DMS153 (cell line): ENCODE measurements at regions not wholly inside any gene's neighbourhood (a gene's known extent, or its start where the extent isn't known, plus 50 kb on each side); places are given as distances from the start of the nearest gene placed in this dataset.

Source experiments
- DNase-seq: peaks from one replicate; lab custom pipeline; 2025; lab: John Stamatoyannopoulos, UW

DNA sequence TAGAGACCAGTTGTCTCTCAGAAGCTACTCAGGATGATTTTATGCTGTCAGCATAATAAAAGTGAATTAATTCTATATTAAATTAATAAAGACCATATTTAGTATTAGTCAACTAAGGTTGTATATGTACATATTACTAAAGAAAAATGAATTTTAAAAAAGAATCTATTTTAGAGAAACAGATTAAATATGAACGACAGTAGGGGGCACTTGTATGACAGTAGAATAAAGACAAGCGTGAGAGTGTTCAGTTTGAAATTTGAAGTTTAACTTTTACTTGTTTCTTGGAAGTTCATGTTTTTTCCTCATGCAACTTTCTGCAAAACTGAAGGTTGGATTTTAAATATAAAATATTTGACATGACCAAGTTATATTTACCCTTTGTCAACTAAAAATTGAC is 67.9 kb upstream of the MACF1 start:
- no peak for DNase-seq

GRCh38 chr1:39139723-39140360 is 64.7 kb upstream of the MACF1 start:
- DNase-seq: no peak

DNA sequence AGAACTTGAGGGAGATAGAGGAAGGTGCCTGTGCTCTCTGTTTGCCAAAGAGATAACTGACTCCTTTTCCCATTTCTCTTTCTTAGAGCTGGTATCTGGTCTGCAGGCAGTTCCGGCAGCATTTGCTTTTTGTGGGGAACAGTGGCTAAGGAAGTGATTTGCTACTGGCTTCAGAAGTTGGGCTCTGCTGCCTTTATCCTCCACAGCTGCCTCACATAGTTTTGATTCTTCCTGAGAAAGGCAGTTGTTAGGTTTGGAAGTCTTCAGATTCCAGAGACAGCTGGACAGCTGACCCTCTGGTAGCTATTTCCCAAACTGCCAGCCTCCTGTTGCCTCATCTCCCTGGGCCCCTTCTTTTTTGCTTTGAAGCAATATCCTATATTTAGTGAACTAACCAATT is 62.6 kb upstream of the MACF1 start:
- no peak for DNase-seq

GRCh38 chr1:39142401-39143060 is 62.0 kb upstream of the MACF1 start:
- peak; percentile 89 for DNase-seq

DNA sequence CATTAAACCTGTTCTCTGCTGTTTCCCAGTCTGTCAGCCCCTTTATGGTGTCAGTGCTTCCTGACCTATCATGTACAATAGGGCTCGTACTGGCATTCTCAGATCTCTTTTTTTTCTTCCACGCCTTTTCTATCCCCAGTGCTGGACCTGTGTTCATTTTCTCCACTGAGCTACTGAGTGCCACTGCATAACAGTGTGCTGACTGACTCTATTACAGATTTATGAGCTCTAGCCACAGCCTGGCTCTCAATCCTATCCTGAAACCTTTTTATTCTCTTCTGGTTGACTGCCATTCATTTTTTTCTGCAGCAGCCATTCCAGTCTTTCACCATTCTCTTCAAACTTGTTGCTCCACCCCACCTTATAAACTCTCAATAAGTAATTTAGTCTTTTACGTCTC is 59.6 kb upstream of the MACF1 start:
- DNase-seq: no peak

DNA sequence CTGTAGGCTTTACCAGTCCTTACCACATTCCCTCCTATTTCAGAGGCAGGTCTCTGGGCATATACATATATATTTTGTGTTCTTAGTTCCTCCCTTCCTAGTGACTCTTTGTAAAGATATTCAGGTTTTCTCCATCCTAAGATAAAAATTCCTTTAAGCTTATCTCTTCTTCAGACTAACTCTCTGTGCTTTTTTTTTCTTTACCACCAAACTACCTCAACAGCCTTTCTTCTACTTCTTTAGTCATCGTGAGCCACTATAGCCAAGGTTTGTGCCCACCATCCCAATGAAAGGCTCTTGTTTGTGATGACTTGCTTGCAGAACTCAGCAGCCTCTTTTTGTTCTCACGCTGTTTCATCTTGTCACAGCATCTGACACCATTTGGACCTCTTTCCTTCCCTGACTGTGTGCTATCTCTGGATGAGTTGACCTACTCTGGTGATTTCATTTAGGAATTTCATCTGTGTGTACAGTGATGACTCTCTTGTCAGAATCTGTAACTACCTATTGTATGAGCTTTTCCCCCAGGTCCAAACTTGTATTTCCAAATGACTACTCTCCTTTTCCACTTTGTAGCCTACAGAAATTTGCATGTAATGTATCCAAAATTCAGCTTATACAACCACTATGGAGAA is 59.0 kb upstream of the MACF1 start:
- no peak for DNase-seq

DNA sequence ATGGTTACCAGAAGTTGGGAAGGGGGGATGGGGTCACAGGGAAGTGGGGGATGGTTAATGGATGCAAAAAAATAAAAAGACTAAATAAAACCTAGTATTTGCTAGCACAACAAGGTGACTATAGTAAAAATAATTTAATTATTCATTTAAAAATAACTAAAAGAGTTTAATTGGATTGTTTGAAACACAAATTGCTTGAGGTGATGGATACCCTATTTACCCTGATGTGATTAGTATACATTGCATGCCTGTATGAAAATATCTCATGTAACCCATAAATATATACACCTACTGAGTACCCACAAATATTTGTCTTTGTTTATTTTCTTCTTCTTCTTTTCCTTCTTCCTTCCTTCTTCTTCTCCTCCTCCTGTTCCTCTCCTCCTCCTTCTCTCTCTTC is 57.8 kb upstream of the MACF1 start:
- no peak for DNase-seq

GRCh38 chr1:39147099-39148025 is 57.1 kb upstream of the MACF1 start:
- DNase-seq: no peak

GRCh38 chr1:39148942-39149341 is 55.6 kb upstream of the MACF1 start:
- DNase-seq: no peak

GRCh38 chr1:39149509-39149908 is 55.0 kb upstream of the MACF1 start:
- no peak for DNase-seq

GRCh38 chr1:39150779-39151178 is 53.7 kb upstream of the MACF1 start:
- no peak for DNase-seq

- DNase-seq: no peak
These were observed 53.2 kb upstream of the MACF1 start for GRCh38 chr1:39151267-39151666.

- no peak for DNase-seq
These were observed 51.6 kb upstream of the MACF1 start for GRCh38 chr1:39152923-39153322.

DNA sequence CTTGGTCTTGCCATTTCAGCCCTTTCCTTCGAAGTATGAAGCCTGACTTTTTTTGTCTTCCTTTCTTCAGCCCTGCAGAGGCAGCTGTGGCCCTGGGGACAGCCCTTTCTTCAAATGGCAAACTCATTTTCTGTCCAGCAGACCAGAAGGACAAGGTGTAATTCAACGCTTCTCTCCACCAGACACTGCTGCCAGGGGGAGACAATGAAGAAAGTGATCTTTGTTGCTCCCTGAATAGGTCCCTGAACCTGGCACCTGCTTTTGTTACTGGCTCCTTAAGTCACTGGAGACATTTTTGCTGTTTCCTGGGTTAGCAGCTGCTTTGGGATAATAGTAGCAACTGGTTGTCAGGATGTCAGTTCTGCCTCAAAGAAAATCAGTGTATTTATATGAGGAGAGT is 50.8 kb upstream of the MACF1 start:
- DNase-seq: no peak

- peak; percentile 86 for DNase-seq
These were observed 49.7 kb upstream of the MACF1 start for GRCh38 chr1:39154553-39155421.
